ENCODE measurements at regions not wholly inside any gene's neighbourhood (a gene's known extent, or its start where the extent isn't known, plus 50 kb on each side); places are given as distances from the start of the nearest gene placed in this dataset.

- H3K27me3 ChIP-seq (replicated peaks in 1 of 4; ENCODE audit: control extremely low read depth in 1 of 4, control insufficient read depth in 3 of 4, insufficient read depth in 4 of 4, low read length in 3 of 4): no peaks in the 10 kb centered on the region
- no peak overlapping the region for H3K27ac Mint-ChIP-seq
- no peak overlapping the region for H3K9ac ChIP-seq (ENCODE audit: low read length)
- H3K27ac ChIP-seq (ENCODE audit: low read length in 2 of 2): no peak overlapping the region
- WGBS (ENCODE audit: insufficient coverage): 100% methylated on average over 1 of the region's 6 CpGs
- no peak overlapping the region for H3K4me3 ChIP-seq (ENCODE audit: control extremely low read depth in 1 of 5, extremely low read depth in 1 of 5, insufficient read depth in 1 of 5, low read depth in 2 of 5, low read length in 4 of 5)
- H2AFZ ChIP-seq (ENCODE audit: insufficient read depth, low read depth, low read length, poor library complexity, severe bottlenecking): no peak overlapping the region
- H3K9me3 ChIP-seq (ENCODE audit: control extremely low read depth in 1 of 3, control insufficient read depth in 2 of 3, insufficient read depth in 1 of 3, low read length in 2 of 3): peaks cover 0 to 7% (median 0%) of the 10 kb centered on the region in 3 donors
- ChIA-PET POLR2A (no interaction called here), CTCF (no interaction called here)
- no peak for ATAC-seq (ENCODE audit: low read depth)
- DNase-seq: no peak
- no peak overlapping the region for H3K4me2 ChIP-seq (replicated peaks; ENCODE audit: low read depth, low read length, poor library complexity, severe bottlenecking)
- no peaks in the 10 kb centered on the region for H3K27me3 Mint-ChIP-seq
- TF ChIP-seq CTCF (IDR thresholded peaks at IDR 0.05) (no peak), EZH2 (IDR thresholded peaks at IDR 0.05; ENCODE audit: borderline replicate concordance, insufficient read depth, low read depth, low read length, poor library complexity, severe bottlenecking) (no peak)
- H3K4me3 Mint-ChIP-seq: no peak overlapping the region
- H3K4me1 ChIP-seq (ENCODE audit: control insufficient read depth in 2 of 2, insufficient read depth in 2 of 2, low read length in 2 of 2): no peaks in the 10 kb centered on the region
- H3K9me3 Mint-ChIP-seq (ENCODE audit: insufficient read depth): no peaks in the 10 kb centered on the region
- no peaks in the 10 kb centered on the region for H3K36me3 ChIP-seq (replicated peaks in 1 of 2; ENCODE audit: control extremely low read depth in 1 of 2, control insufficient read depth in 1 of 2, extremely low read depth in 1 of 2, insufficient read depth in 2 of 2, low read length in 1 of 2)
- no peaks in the 10 kb centered on the region for H3K79me2 ChIP-seq (ENCODE audit: control insufficient read depth, insufficient read depth, low read length)
- H3K4me1 Mint-ChIP-seq: no peaks in the 10 kb centered on the region
- H4K20me1 ChIP-seq (ENCODE audit: control insufficient read depth, insufficient read depth, low read length, poor library complexity, severe bottlenecking): no peaks in the 10 kb centered on the region
- intact Hi-C loops (cut with micrococcal nuclease): no loop called here
Observed at GRCh38 chrX:23505531-23506303, 161.6 kb upstream of the PRDX4 start.

GRCh38 chrX:23509256-23509655, 158.0 kb upstream of the PRDX4 start:
- H3K27me3 Mint-ChIP-seq: no peaks in the 10 kb centered on the region
- H3K27ac Mint-ChIP-seq: no peak overlapping the region
- intact Hi-C loops (cut with micrococcal nuclease): no loop called here
- Histone ChIP-seq H4K20me1 (ENCODE audit: control insufficient read depth, insufficient read depth, low read length, poor library complexity, severe bottlenecking) (no peaks in the 10 kb centered on the region), H3K4me2 (replicated peaks; ENCODE audit: low read depth, low read length, poor library complexity, severe bottlenecking) (no peak overlapping the region), H3K9me3 (ENCODE audit: control extremely low read depth in 1 of 3, control insufficient read depth in 2 of 3, insufficient read depth in 1 of 3, low read length in 2 of 3) (peaks cover 0 to 7% (median 0%) of the 10 kb centered on the region in 3 donors), H3K79me2 (ENCODE audit: control insufficient read depth, insufficient read depth, low read length) (no peaks in the 10 kb centered on the region), H3K9ac (ENCODE audit: low read length) (no peak overlapping the region), H2AFZ (ENCODE audit: insufficient read depth, low read depth, low read length, poor library complexity, severe bottlenecking) (no peak overlapping the region), H3K4me1 (ENCODE audit: control insufficient read depth in 2 of 2, insufficient read depth in 2 of 2, low read length in 2 of 2) (no peaks in the 10 kb centered on the region), H3K27ac (ENCODE audit: low read length in 2 of 2) (no peak overlapping the region), H3K36me3 (replicated peaks in 1 of 2; ENCODE audit: control extremely low read depth in 1 of 2, control insufficient read depth in 1 of 2, extremely low read depth in 1 of 2, insufficient read depth in 2 of 2, low read length in 1 of 2) (no peaks in the 10 kb centered on the region), H3K4me3 (ENCODE audit: control extremely low read depth in 1 of 5, extremely low read depth in 1 of 5, insufficient read depth in 1 of 5, low read depth in 2 of 5, low read length in 4 of 5) (no peak overlapping the region), H3K27me3 (replicated peaks in 1 of 4; ENCODE audit: control extremely low read depth in 1 of 4, control insufficient read depth in 3 of 4, insufficient read depth in 4 of 4, low read length in 3 of 4) (no peaks in the 10 kb centered on the region)
- TF ChIP-seq CTCF (IDR thresholded peaks at IDR 0.05): no peak
- no peak for TF ChIP-seq EZH2 (IDR thresholded peaks at IDR 0.05; ENCODE audit: borderline replicate concordance, insufficient read depth, low read depth, low read length, poor library complexity, severe bottlenecking)
- no peak for ATAC-seq (ENCODE audit: low read depth)
- WGBS (ENCODE audit: insufficient coverage): no CpG with 5 or more reads among the region's 1 CpG
- H3K4me3 Mint-ChIP-seq: no peak overlapping the region
- ChIA-PET POLR2A (no interaction called here), CTCF (no interaction called here)
- DNase-seq: no peak
- H3K4me1 Mint-ChIP-seq: no peaks in the 10 kb centered on the region
- no peaks in the 10 kb centered on the region for H3K9me3 Mint-ChIP-seq (ENCODE audit: insufficient read depth)
